ENCODE measurements at regions not wholly inside any gene's neighbourhood (a gene's known extent, or its start where the extent isn't known, plus 50 kb on each side); places are given as distances from the start of the nearest gene placed in this dataset.

GRCh38 chr15:95656595-95656994 lies 673.9 kb upstream of the NR2F2 start:
- no peak for TF ChIP-seq CTCF (conservative IDR thresholded peaks at IDR 0.05 in 1 of 2, IDR thresholded peaks at IDR 0.05 in 1 of 2; ENCODE audit: low read depth in 1 of 2, low read length in 2 of 2)
- no peak for TF ChIP-seq EZH2 (IDR thresholded peaks at IDR 0.05; ENCODE audit: low read length, missing control alignments)
- no peak overlapping the region for H3K27ac ChIP-seq (ENCODE audit: insufficient read depth, low read length)
- no peaks in the 10 kb centered on the region for H4K20me1 ChIP-seq (ENCODE audit: control insufficient read depth, extremely low read depth, insufficient read depth, low read length)
- no peaks in the 10 kb centered on the region for H3K27me3 ChIP-seq (ENCODE audit: control insufficient read depth, insufficient read depth, low read length)
- H3K9ac ChIP-seq (ENCODE audit: insufficient read depth, low read length), result no peak overlapping the region
- no peak overlapping the region for H2AFZ ChIP-seq (ENCODE audit: low read length)
- H3K79me2 ChIP-seq (ENCODE audit: control insufficient read depth, insufficient read depth, low read length), result no peaks in the 10 kb centered on the region
- H3K4me1 ChIP-seq (ENCODE audit: control insufficient read depth, extremely low read depth, insufficient read depth, low read length), result no peaks in the 10 kb centered on the region
- H3K9me3 ChIP-seq (ENCODE audit: control insufficient read depth, insufficient read depth, low read depth, low read length), result no peaks in the 10 kb centered on the region
- no peak for DNase-seq (ENCODE audit: low read depth in 2 of 2)
- no peak overlapping the region for H3K4me3 ChIP-seq (replicated peaks in 1 of 4; ENCODE audit: control extremely low read depth in 1 of 4, insufficient read depth in 1 of 4, low read depth in 3 of 4, low read length in 4 of 4)
- H3K36me3 ChIP-seq (ENCODE audit: control insufficient read depth, insufficient read depth, low read length), result no peaks in the 10 kb centered on the region
- H3K4me2 ChIP-seq (ENCODE audit: extremely low read depth, insufficient read depth, low read length), result no peak overlapping the region

- TF ChIP-seq CTCF (conservative IDR thresholded peaks at IDR 0.05 in 1 of 2, IDR thresholded peaks at IDR 0.05 in 1 of 2; ENCODE audit: low read depth in 1 of 2, low read length in 2 of 2), result no peak
- no peak for TF ChIP-seq EZH2 (IDR thresholded peaks at IDR 0.05; ENCODE audit: low read length, missing control alignments)
- no peaks in the 10 kb centered on the region for H3K9me3 ChIP-seq (ENCODE audit: control insufficient read depth, insufficient read depth, low read depth, low read length)
- no peak overlapping the region for H2AFZ ChIP-seq (ENCODE audit: low read length)
- H3K36me3 ChIP-seq (ENCODE audit: control insufficient read depth, insufficient read depth, low read length), result no peaks in the 10 kb centered on the region
- no peaks in the 10 kb centered on the region for H3K27me3 ChIP-seq (ENCODE audit: control insufficient read depth, insufficient read depth, low read length)
- no peak for DNase-seq (ENCODE audit: low read depth in 2 of 2)
- H3K4me3 ChIP-seq (replicated peaks in 1 of 4; ENCODE audit: control extremely low read depth in 1 of 4, insufficient read depth in 1 of 4, low read depth in 3 of 4, low read length in 4 of 4), result no peak overlapping the region
- H3K4me1 ChIP-seq (ENCODE audit: control insufficient read depth, extremely low read depth, insufficient read depth, low read length), result no peaks in the 10 kb centered on the region
- no peaks in the 10 kb centered on the region for H4K20me1 ChIP-seq (ENCODE audit: control insufficient read depth, extremely low read depth, insufficient read depth, low read length)
- H3K4me2 ChIP-seq (ENCODE audit: extremely low read depth, insufficient read depth, low read length), result no peak overlapping the region
- no peak overlapping the region for H3K9ac ChIP-seq (ENCODE audit: insufficient read depth, low read length)
- H3K27ac ChIP-seq (ENCODE audit: insufficient read depth, low read length), result no peak overlapping the region
- H3K79me2 ChIP-seq (ENCODE audit: control insufficient read depth, insufficient read depth, low read length), result no peaks in the 10 kb centered on the region
Measured at GRCh38 chr15:95658799-95659198, 671.7 kb upstream of the NR2F2 start.

- no peak for TF ChIP-seq EZH2 (IDR thresholded peaks at IDR 0.05; ENCODE audit: low read length, missing control alignments)
- no peak for TF ChIP-seq CTCF (conservative IDR thresholded peaks at IDR 0.05 in 1 of 2, IDR thresholded peaks at IDR 0.05 in 1 of 2; ENCODE audit: low read depth in 1 of 2, low read length in 2 of 2)
- Histone ChIP-seq H3K4me3 (replicated peaks in 1 of 4; ENCODE audit: control extremely low read depth in 1 of 4, insufficient read depth in 1 of 4, low read depth in 3 of 4, low read length in 4 of 4) (no peak overlapping the region), H4K20me1 (ENCODE audit: control insufficient read depth, extremely low read depth, insufficient read depth, low read length) (no peaks in the 10 kb centered on the region), H3K9me3 (ENCODE audit: control insufficient read depth, insufficient read depth, low read depth, low read length) (no peaks in the 10 kb centered on the region), H3K4me2 (ENCODE audit: extremely low read depth, insufficient read depth, low read length) (no peak overlapping the region), H3K36me3 (ENCODE audit: control insufficient read depth, insufficient read depth, low read length) (no peaks in the 10 kb centered on the region), H3K9ac (ENCODE audit: insufficient read depth, low read length) (no peak overlapping the region), H2AFZ (ENCODE audit: low read length) (peak overlapping the region; percentile 45), H3K27me3 (ENCODE audit: control insufficient read depth, insufficient read depth, low read length) (no peaks in the 10 kb centered on the region), H3K4me1 (ENCODE audit: control insufficient read depth, extremely low read depth, insufficient read depth, low read length) (peaks cover 3% of the 10 kb centered on the region), H3K27ac (ENCODE audit: insufficient read depth, low read length) (no peak overlapping the region), H3K79me2 (ENCODE audit: control insufficient read depth, insufficient read depth, low read length) (no peaks in the 10 kb centered on the region)
- DNase-seq (ENCODE audit: low read depth in 2 of 2), result peak in 1 of 2 donors; percentile 51
Measured at GRCh38 chr15:95659656-95660055, 670.8 kb upstream of the NR2F2 start.

Measured in fibroblast of lung (primary cell).